IMR-90 (cell line): ENCODE measurements at regions not wholly inside any gene's neighbourhood (a gene's known extent, or its start where the extent isn't known, plus 50 kb on each side); places are given as distances from the start of the nearest gene placed in this dataset.

Experiments used
- ATAC-seq: fragments of 200-7000 bp; cut with Tn5 transposase; 2 replicates; pipeline ENCODE4 v1.9.1; 2020; ENCODE audit warnings: low read depth, mild to moderate bottlenecking, moderate library complexity
- BruUV-seq: library from RNA; stranded (reverse); fragments of 400-500 nt; replicated peaks from 2 replicates; lab custom pipeline; 2021; lab: Mats Ljungman, UMichigan
- CTCF ChIA-PET: fragments of 300-600 bp; formaldehyde crosslinking; extraction: SDS; loops from one replicate; lab custom pipeline; 2021; ENCODE audit warnings: antibody characterized with exemption; lab: Yijun Ruan, JAX
- POLR2A ChIA-PET: fragments of 300-600 bp; sonication (Branson Sonifier 250); formaldehyde crosslinking; loops from one replicate; lab custom pipeline; 2022; ENCODE audit warnings: antibody characterized with exemption; ENCODE audit not compliant: unreplicated experiment; lab: Charles Lee
- DNase-seq: peaks from one replicate; pipeline ENCODE4 v3.0.0; 2013
- H2AFZ ChIP-seq: replicated peaks from 2 replicates; pipeline ENCODE3; 2013; ENCODE audit warnings: low read length, mild to moderate bottlenecking; ENCODE audit not compliant: poor library complexity
- H2AK5ac ChIP-seq: 2 replicates; pipeline ENCODE4 v1.6.1; 2013; ENCODE audit warnings: low read depth, low read length, inconsistent platforms
- H2AK9ac ChIP-seq: replicated peaks from 2 replicates; pipeline ENCODE3; 2013; ENCODE audit warnings: mild to moderate bottlenecking, low read depth, low read length, moderate library complexity; ENCODE audit not compliant: poor library complexity
- H2BK120ac ChIP-seq: 2 replicates; pipeline ENCODE4 v1.6.1; 2013; ENCODE audit warnings: low read depth, low read length, inconsistent platforms
- H2BK15ac ChIP-seq: 3 replicates; pipeline ENCODE4 v1.6.1; 2013; ENCODE audit warnings: low read depth, low read length, inconsistent platforms
- H2BK20ac ChIP-seq: 2 replicates; pipeline ENCODE4 v1.6.1; 2013; ENCODE audit warnings: low read depth, mild to moderate bottlenecking, inconsistent platforms, low read length, moderate library complexity
- H2BK5ac ChIP-seq: 2 replicates; pipeline ENCODE4 v1.6.1; 2013; ENCODE audit warnings: mild to moderate bottlenecking, low read depth, low read length, inconsistent platforms; ENCODE audit not compliant: poor library complexity, severe bottlenecking
- H3K14ac ChIP-seq: replicated peaks from 2 replicates; pipeline ENCODE4 v1.6.1; 2013; ENCODE audit warnings: low read depth, low read length, inconsistent platforms
- H3K18ac ChIP-seq: 2 replicates; pipeline ENCODE4 v1.6.1; 2013; ENCODE audit warnings: low read depth, low read length, control low read depth
- H3K23ac ChIP-seq: 2 replicates; pipeline ENCODE4 v1.6.1; 2013; ENCODE audit warnings: low read depth, low read length, inconsistent platforms
- H3K27ac ChIP-seq: 2 replicates; pipeline ENCODE4 v1.5.1; 2013; ENCODE audit warnings: mild to moderate bottlenecking, control low read depth, low read length; ENCODE audit not compliant: insufficient read depth
- H3K27me3 ChIP-seq: 2 replicates; pipeline ENCODE4 v1.6.1; 2013; ENCODE audit warnings: low read length; ENCODE audit not compliant: control insufficient read depth, insufficient read depth
- H3K36me3 ChIP-seq: 2 replicates; pipeline ENCODE4 v1.6.1; 2013; ENCODE audit warnings: low read length, mixed read lengths; ENCODE audit not compliant: control insufficient read depth, insufficient read depth
- H3K4ac ChIP-seq: 2 replicates; pipeline ENCODE4 v1.6.1; 2013; ENCODE audit warnings: low read depth, low read length, inconsistent platforms
- H3K4me1 ChIP-seq: 2 replicates; pipeline ENCODE4 v1.6.1; 2013; ENCODE audit warnings: low read length, mixed read lengths; ENCODE audit not compliant: control insufficient read depth, insufficient read depth
- H3K4me2 ChIP-seq: 2 replicates; pipeline ENCODE4 v1.6.1; 2013; ENCODE audit warnings: low read depth, mild to moderate bottlenecking, control low read depth, low read length, moderate library complexity
- H3K4me3 ChIP-seq: 2 replicates; pipeline ENCODE4 v1.5.1; 2013; ENCODE audit warnings: low read depth, mild to moderate bottlenecking, control low read depth, low read length, moderate library complexity; ENCODE audit not compliant: insufficient read depth
- H3K56ac ChIP-seq: 2 replicates; pipeline ENCODE4 v1.6.1; 2013; ENCODE audit warnings: low read length, inconsistent platforms; ENCODE audit not compliant: insufficient read depth; ENCODE audit errors: extremely low read depth
- H3K79me1 ChIP-seq, 2 experiments: 2 replicates each; pipeline ENCODE4 v1.6.1; 2013; ENCODE audit warnings: low read length in 2 of 2, inconsistent platforms in 1 of 2, low read depth in 1 of 2
- H3K9ac ChIP-seq: 2 replicates; pipeline ENCODE4 v1.6.1; 2013; ENCODE audit warnings: low read depth, low read length, control low read depth
- H3K9me1 ChIP-seq: 2 replicates; pipeline ENCODE4 v1.6.1; 2013; ENCODE audit warnings: low read length, inconsistent platforms; ENCODE audit not compliant: insufficient read depth
- H3K9me3 ChIP-seq: 2 replicates; pipeline ENCODE4 v1.6.1; 2013; ENCODE audit warnings: low read length; ENCODE audit not compliant: control insufficient read depth, insufficient read depth
- H4K20me1 ChIP-seq: 2 replicates; pipeline ENCODE4 v1.6.1; 2013; ENCODE audit warnings: low read length, inconsistent platforms; ENCODE audit not compliant: insufficient read depth
- H4K5ac ChIP-seq: 2 replicates; pipeline ENCODE4 v1.6.1; 2013; ENCODE audit warnings: mild to moderate bottlenecking, low read depth, low read length, control low read depth
- H4K8ac ChIP-seq, 2 experiments: 2 replicates each; pipeline ENCODE4 v1.6.1; 2013; ENCODE audit warnings: low read depth in 2 of 2, low read length in 2 of 2, control low read depth in 1 of 2, inconsistent platforms in 1 of 2
- H4K91ac ChIP-seq: 2 replicates; pipeline ENCODE4 v1.6.1; 2013; ENCODE audit warnings: low read depth, low read length, inconsistent platforms; ENCODE audit not compliant: insufficient read depth
- BHLHE40 ChIP-seq: fragments of 150-350 bp; IDR thresholded peaks from 2 replicates; pipeline ENCODE4 v1.6.1; 2016; ENCODE audit warnings: mild to moderate bottlenecking, low read depth, low read length
- RCOR1 ChIP-seq: IDR thresholded peaks from 2 replicates; pipeline ENCODE4 v1.6.1; 2012; ENCODE audit warnings: mild to moderate bottlenecking, low read length, improper control_type of control experiment; ENCODE audit not compliant: insufficient replicate concordance
- WGBS, 2 experiments: methylation state at CpG; one replicate each; pipeline versions ENCODE4 v1.1.5 to v1.1.7; 2013; ENCODE audit warnings: missing lambda C conversion rate in 2 of 2; ENCODE audit not compliant: insufficient read length in 1 of 2; ENCODE audit errors: extremely low coverage in 2 of 2; 5-methylcytosine and 5-hydroxymethylcytosine counted together
- dilution Hi-C: fragments of 300-500 bp; cut with HindIII; formaldehyde crosslinking; loops from one replicate; pipeline ENCODE4 v1.14.3; 2018; ENCODE audit warnings: low sequenced_read_pairs; ENCODE audit not compliant: unreplicated experiment
- in situ Hi-C: fragments of 300-500 bp; cut with MboI; formaldehyde crosslinking; loops from 3 replicates; pipeline ENCODE4 v1.14.3; 2019; ENCODE audit warnings: low sequenced_read_pairs, inconsistent platforms, mixed read lengths
- intact Hi-C: fragments of 100-400 bp; cut with micrococcal nuclease; formaldehyde crosslinking; loops from 2 replicates; pipeline ENCODE4 v1.10.0; 2022

GRCh38 chr1:187527346-187527745 lies 698.6 kb downstream of the PLA2G4A start:
- in situ Hi-C loops (no loop called here), dilution Hi-C loops (no loop called here), intact Hi-C loops (no loop called here)
- no CpG with 5 or more reads among the region's 3 CpGs for WGBS, 2 experiments
- Histone ChIP-seq H3K9me1 (no peaks in the 10 kb centered on the region), H3K4ac (no peak overlapping the region), H2AK5ac (no peak overlapping the region), H2BK5ac (no peak overlapping the region), H3K56ac (no peak overlapping the region), H2AK9ac (no peak overlapping the region), H3K9me3 (no peaks in the 10 kb centered on the region), H3K27ac (no peak overlapping the region), H4K8ac (no peak overlapping the region), H3K36me3 (no peaks in the 10 kb centered on the region), H3K4me3 (no peak overlapping the region), H2BK20ac (no peak overlapping the region), H4K20me1 (no peaks in the 10 kb centered on the region), H3K23ac (no peak overlapping the region), H2AFZ (no peak overlapping the region), H4K5ac (no peak overlapping the region), H2BK15ac (no peak overlapping the region), H4K91ac (no peak overlapping the region), H3K18ac (no peak overlapping the region), H2BK120ac (no peak overlapping the region), H3K27me3 (no peaks in the 10 kb centered on the region), H3K4me2 (no peak overlapping the region), H3K4me1 (no peaks in the 10 kb centered on the region), H3K9ac (no peak overlapping the region), H3K14ac (no peak overlapping the region), H3K79me1 (no peaks in the 10 kb centered on the region)
- DNase-seq (peak; percentile 24), ATAC-seq (no peak)
- no peak for TF ChIP-seq BHLHE40
- no peak for TF ChIP-seq RCOR1
- BruUV-seq: no TSS peak
- POLR2A ChIA-PET: no interaction called here
- CTCF ChIA-PET: no interaction called here
